ENCODE measurements at regions not wholly inside any gene's neighbourhood (a gene's known extent, or its start where the extent isn't known, plus 50 kb on each side); places are given as distances from the start of the nearest gene placed in this dataset.

- no peak for TF ChIP-seq CTCF (IDR thresholded peaks at IDR 0.05)
- no peak for TF ChIP-seq EZH2 (IDR thresholded peaks at IDR 0.05; ENCODE audit: borderline replicate concordance, insufficient read depth, low read depth, low read length, poor library complexity, severe bottlenecking)
These were observed 206.8 kb upstream of the SLC24A2 start for GRCh38 chr9:19995619-19996018.

Measured in B cell (primary cell).